Upper lobe of left lung (tissue), 6 donors: ENCODE measurements at regions not wholly inside any gene's neighbourhood (a gene's known extent, or its start where the extent isn't known, plus 50 kb on each side); places are given as distances from the start of the nearest gene placed in this dataset.
A peak's percentile ranks its signal among the peaks of the same experiment; 100 is the strongest.

ENCODE experiments used
- ATAC-seq, 2 donors: fragments of 200-7000 bp; cut with Tn5 transposase; one replicate each; pipeline ENCODE4 v1.9.1; 2022; ENCODE audit warnings: mild to moderate bottlenecking in 2 of 2, moderate library complexity in 2 of 2; ENCODE audit not compliant: low FRiP score in 2 of 2
- DNase-seq, 2 donors: peaks; one replicate each; pipeline ENCODE4 v3.0.0-alpha.2; 2019 to 2020
- H3K27ac ChIP-seq, 4 donors: fragments of 200-600 bp; sonication (generic); one replicate each; pipeline ENCODE4 v1.5.1; 2016 to 2019
- H3K27me3 ChIP-seq, 4 donors: fragments of 200-600 bp; sonication (generic); one replicate each; pipeline ENCODE4 v1.5.1; 2017 to 2019
- H3K36me3 ChIP-seq, 4 donors: fragments of 200-600 bp; sonication (generic); one replicate each; pipeline ENCODE4 v1.5.1; 2016 to 2019
- H3K4me1 ChIP-seq, 4 donors: fragments of 200-600 bp; sonication (generic); one replicate each; pipeline ENCODE4 v1.5.1; 2018 to 2019
- H3K4me3 ChIP-seq, 4 donors: fragments of 200-600 bp; sonication (generic); one replicate each; pipeline ENCODE4 v1.5.1; 2017 to 2019; ENCODE audit warnings: mild to moderate bottlenecking in 2 of 4, moderate library complexity in 1 of 4
- H3K9me3 ChIP-seq, 4 donors: fragments of 200-600 bp; sonication (generic); one replicate each; pipeline ENCODE4 v1.5.1; 2018 to 2019
- EP300 ChIP-seq, 4 donors: sonication (generic); formaldehyde crosslinking; IDR thresholded peaks; one replicate each; pipeline ENCODE4 v1.5.1; 2017; ENCODE audit warnings: antibody characterized with exemption in 4 of 4, control low read depth in 2 of 4
- POLR2A ChIP-seq, 4 donors: fragments of 450-650 bp; IDR thresholded peaks; one replicate each; pipeline ENCODE4 v1.5.1; 2016 to 2017; ENCODE audit warnings: antibody characterized with exemption in 4 of 4, mild to moderate bottlenecking in 2 of 4
- POLR2AphosphoS5 ChIP-seq, 2 donors: sonication (generic); formaldehyde crosslinking; IDR thresholded peaks; one replicate each; pipeline ENCODE4 v1.5.1; 2017; ENCODE audit warnings: antibody characterized with exemption in 2 of 2
- WGBS, 2 donors: methylation state at CpG; one replicate each; pipeline ENCODE4 v1.1.5; 2017 to 2018; 5-methylcytosine and 5-hydroxymethylcytosine counted together
- TF ChIP-seq, protein P1 (sequence below), 6 experiments: fragments of 450-650 bp in 4 of 6; fragments of 200-600 bp in 2 of 6; sonication (generic) in 2 of 6; IDR thresholded peaks; one replicate each; pipeline ENCODE4 v1.5.1; 2016 to 2019; ENCODE audit warnings: antibody characterized with exemption in 6 of 6
- donor health status: DM: no; HTN: no; CAD: no; lungs with moderate emphysema.
- donor health status: DM: no; HTN: yes; CAD: no; lungs with severe emphysema.

DNA sequence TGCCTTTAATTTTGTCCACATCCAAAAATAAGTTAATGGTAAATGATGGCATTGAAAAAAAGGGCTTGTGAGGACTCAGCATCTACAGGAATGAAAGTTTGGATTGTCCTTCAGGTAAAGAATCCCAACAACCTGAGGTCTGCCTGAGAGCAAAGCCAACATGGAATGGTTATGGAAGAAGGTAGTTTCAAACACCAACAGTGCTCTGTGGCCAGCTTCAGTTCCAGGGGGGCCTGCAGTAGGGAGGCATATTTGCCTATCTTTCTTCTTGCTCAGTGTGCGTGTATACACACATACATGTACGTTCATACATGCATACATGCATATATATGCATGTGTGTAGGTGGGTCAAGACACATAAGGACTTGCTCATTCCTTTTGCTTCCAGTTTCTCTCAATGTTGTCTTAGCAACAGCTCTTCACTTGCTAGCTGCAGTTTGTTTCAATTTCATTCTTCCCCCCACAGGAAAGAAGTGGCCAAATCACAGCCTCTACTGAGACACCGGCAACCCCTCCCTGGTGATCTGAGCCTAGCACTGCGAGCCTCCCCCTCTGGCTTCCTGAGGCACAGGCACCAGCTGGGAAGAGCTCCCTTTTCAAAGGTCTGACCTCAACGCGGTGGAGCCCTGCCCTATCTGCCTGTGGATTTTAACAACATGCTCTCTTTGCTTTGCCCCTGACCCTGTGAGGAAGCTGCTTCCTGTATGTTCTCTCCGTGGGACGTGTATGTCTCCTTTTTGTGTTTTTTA is 146.2 kb downstream of the KLF13 start:
- 24 to 25% methylated on average over 8 of the region's 8 CpGs for WGBS, 2 donors
- H3K27ac ChIP-seq, result peak overlapping the region in 3 of 4 donors; percentile 7 to 52 (median 20)
- TF ChIP-seq, protein P1, sequence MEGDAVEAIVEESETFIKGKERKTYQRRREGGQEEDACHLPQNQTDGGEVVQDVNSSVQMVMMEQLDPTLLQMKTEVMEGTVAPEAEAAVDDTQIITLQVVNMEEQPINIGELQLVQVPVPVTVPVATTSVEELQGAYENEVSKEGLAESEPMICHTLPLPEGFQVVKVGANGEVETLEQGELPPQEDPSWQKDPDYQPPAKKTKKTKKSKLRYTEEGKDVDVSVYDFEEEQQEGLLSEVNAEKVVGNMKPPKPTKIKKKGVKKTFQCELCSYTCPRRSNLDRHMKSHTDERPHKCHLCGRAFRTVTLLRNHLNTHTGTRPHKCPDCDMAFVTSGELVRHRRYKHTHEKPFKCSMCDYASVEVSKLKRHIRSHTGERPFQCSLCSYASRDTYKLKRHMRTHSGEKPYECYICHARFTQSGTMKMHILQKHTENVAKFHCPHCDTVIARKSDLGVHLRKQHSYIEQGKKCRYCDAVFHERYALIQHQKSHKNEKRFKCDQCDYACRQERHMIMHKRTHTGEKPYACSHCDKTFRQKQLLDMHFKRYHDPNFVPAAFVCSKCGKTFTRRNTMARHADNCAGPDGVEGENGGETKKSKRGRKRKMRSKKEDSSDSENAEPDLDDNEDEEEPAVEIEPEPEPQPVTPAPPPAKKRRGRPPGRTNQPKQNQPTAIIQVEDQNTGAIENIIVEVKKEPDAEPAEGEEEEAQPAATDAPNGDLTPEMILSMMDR (IDR thresholded peaks at IDR 0.05), result peak in 1 of 6 experiments; percentile 18
- TF ChIP-seq POLR2AphosphoS5 (IDR thresholded peaks at IDR 0.05), result peak in 1 of 2 donors; percentile 8
- no peak for TF ChIP-seq EP300 (IDR thresholded peaks at IDR 0.05)
- no peak for TF ChIP-seq POLR2A (IDR thresholded peaks at IDR 0.05)
- H3K36me3 ChIP-seq, result no peaks in the 10 kb centered on the region
- H3K9me3 ChIP-seq, result no peaks in the 10 kb centered on the region
- peaks cover 0 to 15% (median 13%) of the 10 kb centered on the region in 4 donors for H3K4me1 ChIP-seq
- ATAC-seq, result peak; percentile 49 to 80
- H3K27me3 ChIP-seq, result no peaks in the 10 kb centered on the region
- no peak for DNase-seq
- peak overlapping the region in 1 of 4 donors; percentile 19 for H3K4me3 ChIP-seq

GRCh38 chr15:31473385-31474058 is 146.9 kb downstream of the KLF13 start:
- no peak for DNase-seq
- no peak for ATAC-seq
- 59 to 70% methylated on average over 6 of the region's 6 CpGs for WGBS, 2 donors
- peak overlapping the region in 3 of 4 donors; percentile 7 to 52 (median 20) for H3K27ac ChIP-seq
- H3K9me3 ChIP-seq, result no peaks in the 10 kb centered on the region
- TF ChIP-seq, protein P1 (IDR thresholded peaks at IDR 0.05), result no peak
- TF ChIP-seq POLR2AphosphoS5 (IDR thresholded peaks at IDR 0.05) (no peak), EP300 (IDR thresholded peaks at IDR 0.05) (no peak), POLR2A (IDR thresholded peaks at IDR 0.05) (no peak)
- H3K4me1 ChIP-seq, result peaks cover 0 to 15% (median 13%) of the 10 kb centered on the region in 4 donors
- H3K4me3 ChIP-seq, result no peak overlapping the region
- H3K36me3 ChIP-seq, result no peaks in the 10 kb centered on the region
- H3K27me3 ChIP-seq, result no peaks in the 10 kb centered on the region

- no peak for TF ChIP-seq EP300 (IDR thresholded peaks at IDR 0.05)
- no peak for TF ChIP-seq POLR2A (IDR thresholded peaks at IDR 0.05)
- TF ChIP-seq POLR2AphosphoS5 (IDR thresholded peaks at IDR 0.05), result no peak
- TF ChIP-seq, protein P1 (IDR thresholded peaks at IDR 0.05), result no peak
- H3K4me1 ChIP-seq, result peaks cover 0 to 15% (median 13%) of the 10 kb centered on the region in 4 donors
- ATAC-seq (no peak), DNase-seq (no peak)
- H3K27me3 ChIP-seq, result no peaks in the 10 kb centered on the region
- no peak overlapping the region for H3K27ac ChIP-seq
- H3K9me3 ChIP-seq, result no peaks in the 10 kb centered on the region
- 86 to 90% methylated on average over 10 of the region's 10 CpGs for WGBS, 2 donors
- no peak overlapping the region for H3K4me3 ChIP-seq
- H3K36me3 ChIP-seq, result no peaks in the 10 kb centered on the region
Measured at GRCh38 chr15:31474059-31474868, 147.6 kb downstream of the KLF13 start.

DNA sequence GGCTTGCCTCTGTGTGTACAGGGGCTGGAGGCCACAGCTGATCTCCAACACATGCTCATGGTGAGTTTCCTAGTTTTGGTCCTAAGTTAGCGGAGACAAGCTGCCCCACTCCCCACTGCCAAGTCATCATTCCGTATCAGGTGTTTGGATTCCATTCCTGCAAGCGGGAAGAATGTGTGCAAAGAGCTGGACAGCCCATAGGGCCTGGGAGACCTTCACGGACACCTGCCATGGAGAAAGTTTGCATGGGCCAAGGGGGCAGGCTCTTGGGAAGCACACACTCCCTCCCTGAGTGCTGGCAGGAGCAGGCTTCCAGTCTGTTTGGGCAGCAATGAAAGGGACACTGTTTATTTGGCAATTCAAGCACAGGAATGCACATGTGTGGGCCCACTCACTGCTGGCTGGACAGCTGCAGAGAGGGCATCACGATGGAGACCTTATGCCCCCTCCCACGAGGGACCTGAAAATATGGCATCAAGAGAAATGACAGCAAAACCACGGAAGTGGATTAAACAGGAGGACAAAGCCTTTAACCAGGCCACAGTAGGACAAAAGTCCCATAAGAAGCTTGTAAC is 149.7 kb downstream of the KLF13 start:
- H3K4me3 ChIP-seq, result no peak overlapping the region
- TF ChIP-seq EP300 (IDR thresholded peaks at IDR 0.05), result no peak
- H3K4me1 ChIP-seq, result peaks cover 0 to 15% (median 13%) of the 10 kb centered on the region in 4 donors
- 71 to 74% methylated on average over 7 of the region's 7 CpGs for WGBS, 2 donors
- ATAC-seq (no peak), DNase-seq (peak in 1 of 2 donors; percentile 8)
- no peaks in the 10 kb centered on the region for H3K36me3 ChIP-seq
- no peak overlapping the region for H3K27ac ChIP-seq
- no peaks in the 10 kb centered on the region for H3K9me3 ChIP-seq
- H3K27me3 ChIP-seq, result no peaks in the 10 kb centered on the region
